ENCODE measurements at regions not wholly inside any gene's neighbourhood (a gene's known extent, or its start where the extent isn't known, plus 50 kb on each side); places are given as distances from the start of the nearest gene placed in this dataset.
"Not testable (repeated sequence)": the region's sequence is repeated elsewhere in the genome, so short reads cannot be mapped to it uniquely, and the experiment has no call there.

DNA sequence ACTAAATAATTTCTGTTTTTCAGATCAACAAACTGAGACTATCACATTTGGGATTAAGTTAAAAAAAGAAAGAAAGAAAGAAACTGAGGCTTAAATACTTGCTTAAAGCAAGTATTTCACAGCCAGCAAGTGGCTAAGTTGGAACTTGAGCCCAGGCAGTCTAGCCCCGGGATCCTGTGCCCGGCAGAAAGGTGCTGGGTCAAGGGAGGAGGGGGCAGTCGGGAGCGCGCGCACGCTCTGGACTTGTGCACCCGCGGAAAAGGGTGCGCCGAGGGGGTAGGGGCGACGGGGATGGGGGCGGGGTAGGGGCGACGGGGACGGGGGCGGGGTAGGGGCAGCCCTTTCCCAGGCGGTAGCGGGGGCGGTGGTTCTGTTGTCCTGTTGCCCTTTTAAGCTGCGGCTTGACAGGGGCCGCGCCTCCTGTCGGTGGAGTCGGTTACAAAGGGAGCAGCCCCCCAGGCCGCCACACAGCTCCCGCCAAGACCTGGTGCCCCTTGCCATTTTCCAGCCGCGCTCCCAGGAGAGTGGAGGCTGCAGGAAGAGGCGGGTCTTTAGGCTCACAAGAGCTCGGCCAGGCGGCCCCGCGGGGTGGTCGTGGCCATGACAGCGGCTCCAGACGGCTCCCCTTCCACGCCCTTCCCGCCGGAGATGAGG is 60.6 kb downstream of the GOLGA8T start:
- not testable (repeated sequence) for ATAC-seq (ENCODE audit: insufficient read depth, low read depth); DNase-seq; H3K4me1 ChIP-seq (ENCODE audit: insufficient read depth, low read length); H3K9ac ChIP-seq (ENCODE audit: low read depth, low read length); H4K20me1 ChIP-seq (ENCODE audit: insufficient read depth, low read length); H3K4me2 ChIP-seq (ENCODE audit: insufficient read depth, low read length); H3K9me3 ChIP-seq (ENCODE audit: insufficient read depth, low read length, severe bottlenecking); H3K27ac ChIP-seq (ENCODE audit: low read length); H3K36me3 ChIP-seq (ENCODE audit: insufficient read depth, low read length); H2AFZ ChIP-seq (ENCODE audit: low read depth, low read length); H3K79me2 ChIP-seq (ENCODE audit: insufficient read depth, low read length); H3K4me3 ChIP-seq (ENCODE audit: low read depth in 1 of 2, low read length in 2 of 2); H3K27me3 ChIP-seq (ENCODE audit: insufficient read depth, low read length, poor library complexity)

DNA sequence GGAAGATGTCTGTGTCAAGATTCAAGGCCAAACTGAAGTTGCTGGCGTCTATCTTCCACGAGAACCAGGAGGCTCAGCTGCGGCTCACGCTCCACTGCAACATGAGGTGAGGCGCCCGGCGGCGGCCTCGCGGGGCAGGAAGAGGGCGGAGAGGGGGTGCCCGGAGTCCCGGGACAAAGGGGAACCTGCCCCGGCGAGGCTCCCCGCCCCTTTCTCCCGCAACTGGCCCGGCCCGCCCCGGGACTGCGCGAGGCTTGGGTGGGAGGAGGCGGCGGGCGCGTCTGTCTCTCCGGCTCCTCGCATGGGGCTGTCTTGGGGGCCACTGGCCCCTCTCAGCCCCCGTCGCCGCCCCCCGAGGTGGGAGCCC is 61.1 kb downstream of the GOLGA8T start:
- not testable (repeated sequence) for H3K36me3 ChIP-seq (ENCODE audit: insufficient read depth, low read length); ATAC-seq (ENCODE audit: insufficient read depth, low read depth); H4K20me1 ChIP-seq (ENCODE audit: insufficient read depth, low read length); H3K4me3 ChIP-seq (ENCODE audit: low read depth in 1 of 2, low read length in 2 of 2); DNase-seq; H2AFZ ChIP-seq (ENCODE audit: low read depth, low read length); H3K4me1 ChIP-seq (ENCODE audit: insufficient read depth, low read length); H3K4me2 ChIP-seq (ENCODE audit: insufficient read depth, low read length); H3K27me3 ChIP-seq (ENCODE audit: insufficient read depth, low read length, poor library complexity); H3K27ac ChIP-seq (ENCODE audit: low read length); H3K9me3 ChIP-seq (ENCODE audit: insufficient read depth, low read length, severe bottlenecking); H3K79me2 ChIP-seq (ENCODE audit: insufficient read depth, low read length); H3K9ac ChIP-seq (ENCODE audit: low read depth, low read length)

DNA sequence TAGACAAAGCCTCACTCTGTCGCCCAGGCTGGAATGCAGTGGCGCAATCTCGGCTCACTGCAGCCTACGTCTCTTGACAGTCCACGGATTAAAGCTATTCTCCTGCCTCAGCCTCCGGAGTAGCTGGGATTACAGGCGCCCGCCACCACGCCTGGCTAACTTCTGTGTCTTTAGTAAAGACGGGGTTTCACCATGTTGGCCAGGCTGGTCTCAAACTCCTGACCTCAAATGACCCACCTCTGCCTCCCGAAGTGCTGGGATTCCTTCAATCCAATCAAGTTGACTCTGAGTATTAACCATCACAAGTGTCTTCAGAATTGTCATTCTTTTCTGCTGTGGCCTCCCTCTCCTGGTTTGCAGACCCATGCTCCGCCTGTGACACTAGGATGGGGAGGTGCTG is 61.9 kb downstream of the GOLGA8T start:
- H3K27ac ChIP-seq (ENCODE audit: low read length); H3K4me3 ChIP-seq (ENCODE audit: low read depth in 1 of 2, low read length in 2 of 2); H3K9me3 ChIP-seq (ENCODE audit: insufficient read depth, low read length, severe bottlenecking); H2AFZ ChIP-seq (ENCODE audit: low read depth, low read length); H3K79me2 ChIP-seq (ENCODE audit: insufficient read depth, low read length); H3K4me1 ChIP-seq (ENCODE audit: insufficient read depth, low read length); H3K9ac ChIP-seq (ENCODE audit: low read depth, low read length); H3K4me2 ChIP-seq (ENCODE audit: insufficient read depth, low read length); ATAC-seq (ENCODE audit: insufficient read depth, low read depth); H3K36me3 ChIP-seq (ENCODE audit: insufficient read depth, low read length); H4K20me1 ChIP-seq (ENCODE audit: insufficient read depth, low read length); H3K27me3 ChIP-seq (ENCODE audit: insufficient read depth, low read length, poor library complexity); DNase-seq: not testable (repeated sequence)

DNA sequence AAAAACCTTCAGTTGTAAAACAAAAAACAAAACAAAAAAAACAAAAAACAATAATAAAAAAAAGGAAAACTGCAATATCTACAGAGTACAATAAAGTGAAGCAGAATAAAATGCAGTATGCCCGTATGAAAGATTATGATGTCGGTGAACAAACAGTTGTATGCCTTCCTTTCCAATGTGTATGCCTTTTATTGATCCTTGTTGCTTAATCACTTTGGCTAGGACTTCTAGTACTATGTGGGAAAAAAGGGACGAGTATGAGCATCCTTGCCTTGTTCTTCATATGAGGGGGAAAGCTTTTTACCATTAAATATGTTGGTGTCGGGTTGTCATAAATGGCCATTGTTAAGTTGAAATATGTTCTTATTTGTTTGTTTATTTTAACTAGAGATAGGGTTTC is 66.7 kb downstream of the GOLGA8T start:
- not testable (repeated sequence) for H3K4me3 ChIP-seq (ENCODE audit: low read depth in 1 of 2, low read length in 2 of 2); H2AFZ ChIP-seq (ENCODE audit: low read depth, low read length); H4K20me1 ChIP-seq (ENCODE audit: insufficient read depth, low read length); H3K79me2 ChIP-seq (ENCODE audit: insufficient read depth, low read length); H3K27ac ChIP-seq (ENCODE audit: low read length); H3K27me3 ChIP-seq (ENCODE audit: insufficient read depth, low read length, poor library complexity); H3K4me2 ChIP-seq (ENCODE audit: insufficient read depth, low read length); H3K36me3 ChIP-seq (ENCODE audit: insufficient read depth, low read length); DNase-seq; H3K9me3 ChIP-seq (ENCODE audit: insufficient read depth, low read length, severe bottlenecking); ATAC-seq (ENCODE audit: insufficient read depth, low read depth); H3K9ac ChIP-seq (ENCODE audit: low read depth, low read length); H3K4me1 ChIP-seq (ENCODE audit: insufficient read depth, low read length)

DNA sequence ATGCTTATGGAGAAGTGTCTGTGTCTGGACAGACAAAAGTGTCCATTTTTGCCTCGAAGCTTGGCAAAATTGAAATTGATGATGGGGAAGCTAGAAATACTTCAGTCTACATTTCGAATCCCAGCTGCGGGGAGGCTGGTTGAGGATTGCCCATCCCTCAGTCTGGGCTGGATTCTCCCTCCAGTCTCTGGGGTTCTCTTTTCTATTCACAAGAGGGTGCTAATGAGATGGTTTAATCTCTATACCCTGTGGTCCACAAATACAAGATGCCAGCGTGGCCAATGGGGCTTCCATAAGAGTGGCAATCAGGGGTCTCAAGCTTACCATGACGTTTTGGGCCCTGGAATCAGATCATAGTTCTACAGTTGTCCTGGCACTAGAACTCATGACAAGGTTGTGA is 78.9 kb downstream of the GOLGA8T start:
- not testable (repeated sequence) for ATAC-seq (ENCODE audit: insufficient read depth, low read depth); H2AFZ ChIP-seq (ENCODE audit: low read depth, low read length); DNase-seq; H3K4me2 ChIP-seq (ENCODE audit: insufficient read depth, low read length); H3K9ac ChIP-seq (ENCODE audit: low read depth, low read length); H4K20me1 ChIP-seq (ENCODE audit: insufficient read depth, low read length); H3K4me1 ChIP-seq (ENCODE audit: insufficient read depth, low read length); H3K79me2 ChIP-seq (ENCODE audit: insufficient read depth, low read length); H3K36me3 ChIP-seq (ENCODE audit: insufficient read depth, low read length); H3K4me3 ChIP-seq (ENCODE audit: low read depth in 1 of 2, low read length in 2 of 2); H3K27ac ChIP-seq (ENCODE audit: low read length); H3K9me3 ChIP-seq (ENCODE audit: insufficient read depth, low read length, severe bottlenecking); H3K27me3 ChIP-seq (ENCODE audit: insufficient read depth, low read length, poor library complexity)

DNA sequence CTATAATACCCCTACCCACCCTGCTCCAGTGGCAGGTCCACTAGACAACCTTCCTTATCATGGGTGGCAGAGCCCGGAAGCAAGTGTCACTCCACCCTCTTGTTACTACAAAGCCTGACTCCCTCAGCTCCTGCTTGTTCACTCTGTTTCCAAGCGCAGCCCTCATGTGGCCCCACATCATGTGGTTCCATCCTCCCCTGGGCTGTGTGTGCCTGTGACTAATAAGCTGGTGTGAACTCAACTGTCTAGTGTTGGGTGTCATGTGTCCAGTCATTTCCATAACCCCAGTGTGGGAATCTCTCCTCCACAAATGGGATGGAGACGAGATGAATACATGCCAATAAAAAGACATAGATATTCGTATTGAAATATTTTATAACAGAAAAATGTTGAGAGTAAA is 87.0 kb downstream of the GOLGA8T start:
- H3K36me3 ChIP-seq (ENCODE audit: insufficient read depth, low read length); H3K27ac ChIP-seq (ENCODE audit: low read length); DNase-seq; H3K79me2 ChIP-seq (ENCODE audit: insufficient read depth, low read length); H3K9ac ChIP-seq (ENCODE audit: low read depth, low read length); H4K20me1 ChIP-seq (ENCODE audit: insufficient read depth, low read length); H3K4me2 ChIP-seq (ENCODE audit: insufficient read depth, low read length); H3K9me3 ChIP-seq (ENCODE audit: insufficient read depth, low read length, severe bottlenecking); H3K4me1 ChIP-seq (ENCODE audit: insufficient read depth, low read length); ATAC-seq (ENCODE audit: insufficient read depth, low read depth); H2AFZ ChIP-seq (ENCODE audit: low read depth, low read length); H3K27me3 ChIP-seq (ENCODE audit: insufficient read depth, low read length, poor library complexity); H3K4me3 ChIP-seq (ENCODE audit: low read depth in 1 of 2, low read length in 2 of 2): not testable (repeated sequence)

DNA sequence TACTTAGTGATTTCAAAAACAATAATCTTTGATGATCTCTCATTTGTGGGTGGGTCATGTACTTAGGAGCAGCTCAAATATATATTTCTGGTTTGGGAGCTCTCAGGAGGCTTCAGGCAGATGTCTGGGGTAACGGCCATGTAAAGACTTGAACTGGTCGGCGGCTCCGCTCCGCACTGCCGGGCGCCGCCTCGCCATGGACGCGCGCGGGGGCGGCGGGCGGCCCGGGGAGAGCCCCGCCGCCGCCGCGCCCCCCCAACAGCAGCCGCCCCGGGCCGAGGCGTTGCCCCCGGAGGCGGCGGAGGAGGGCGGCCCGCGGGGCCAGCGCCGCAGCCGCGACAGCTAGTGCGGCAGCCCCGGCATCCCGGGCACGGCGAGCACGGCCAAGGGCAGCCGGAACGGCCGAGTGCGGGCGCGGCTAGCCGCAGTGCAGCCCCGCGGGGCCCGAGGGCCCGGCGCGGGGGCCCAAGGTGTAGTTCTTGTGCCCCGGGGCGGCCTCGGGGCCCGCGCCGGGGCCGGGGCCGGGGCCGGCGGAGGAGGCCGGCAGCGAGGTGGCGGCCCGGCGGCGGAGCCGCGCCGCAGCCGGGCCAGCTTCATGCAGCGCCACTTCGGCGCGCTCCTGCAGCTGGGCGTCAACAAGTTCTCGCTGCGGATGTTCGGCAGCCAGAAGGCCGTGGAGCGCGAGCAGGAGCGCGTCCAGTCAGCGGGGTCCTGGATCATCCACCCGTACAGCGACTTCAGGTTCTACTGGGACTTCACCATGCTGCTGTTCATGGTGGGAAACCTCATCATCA is 88.1 kb downstream of the GOLGA8T start:
- DNase-seq; H3K9ac ChIP-seq (ENCODE audit: low read depth, low read length); H3K27me3 ChIP-seq (ENCODE audit: insufficient read depth, low read length, poor library complexity); H3K4me2 ChIP-seq (ENCODE audit: insufficient read depth, low read length); H4K20me1 ChIP-seq (ENCODE audit: insufficient read depth, low read length); H3K27ac ChIP-seq (ENCODE audit: low read length); H3K9me3 ChIP-seq (ENCODE audit: insufficient read depth, low read length, severe bottlenecking); H3K79me2 ChIP-seq (ENCODE audit: insufficient read depth, low read length); H3K4me1 ChIP-seq (ENCODE audit: insufficient read depth, low read length); H2AFZ ChIP-seq (ENCODE audit: low read depth, low read length); H3K4me3 ChIP-seq (ENCODE audit: low read depth in 1 of 2, low read length in 2 of 2); H3K36me3 ChIP-seq (ENCODE audit: insufficient read depth, low read length); ATAC-seq (ENCODE audit: insufficient read depth, low read depth): not testable (repeated sequence)

DNA sequence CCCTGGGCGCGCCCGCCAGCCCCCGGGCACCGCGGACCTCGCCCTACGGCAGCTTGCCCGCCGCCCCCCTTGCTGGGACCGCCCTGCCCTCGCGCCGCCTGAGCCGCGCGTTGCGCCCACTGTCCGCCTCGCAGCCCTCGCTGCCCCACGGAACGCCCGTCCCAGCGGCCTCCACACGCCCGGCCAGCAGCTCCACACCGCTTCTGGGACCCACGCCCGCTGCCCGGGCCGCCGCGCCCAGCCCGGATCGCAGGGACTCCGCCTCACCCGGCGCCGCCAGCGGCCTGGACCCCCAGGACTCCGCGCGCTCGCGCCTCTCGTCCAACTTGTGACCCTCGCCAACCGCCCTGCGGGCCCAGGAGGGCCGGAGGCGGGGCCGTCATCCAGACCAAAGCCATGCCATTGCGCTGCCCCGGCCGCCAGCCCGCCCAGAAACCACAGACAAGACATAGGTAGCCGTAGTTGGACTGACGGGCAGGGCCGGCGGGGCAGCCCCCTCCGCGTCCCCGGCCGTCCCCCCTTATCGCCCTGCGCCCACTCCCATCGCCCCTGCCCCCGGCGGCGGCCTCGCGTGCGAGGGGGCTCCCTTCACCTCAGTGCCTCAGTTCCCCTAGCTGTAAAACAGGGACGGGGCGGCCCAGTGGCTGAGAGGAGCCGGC is 90.5 kb downstream of the GOLGA8T start:
- H3K36me3 ChIP-seq (ENCODE audit: insufficient read depth, low read length); DNase-seq; H3K4me2 ChIP-seq (ENCODE audit: insufficient read depth, low read length); H3K27ac ChIP-seq (ENCODE audit: low read length); H3K9ac ChIP-seq (ENCODE audit: low read depth, low read length); H4K20me1 ChIP-seq (ENCODE audit: insufficient read depth, low read length); H3K4me1 ChIP-seq (ENCODE audit: insufficient read depth, low read length); H3K9me3 ChIP-seq (ENCODE audit: insufficient read depth, low read length, severe bottlenecking); H3K79me2 ChIP-seq (ENCODE audit: insufficient read depth, low read length); ATAC-seq (ENCODE audit: insufficient read depth, low read depth); H3K27me3 ChIP-seq (ENCODE audit: insufficient read depth, low read length, poor library complexity); H3K4me3 ChIP-seq (ENCODE audit: low read depth in 1 of 2, low read length in 2 of 2); H2AFZ ChIP-seq (ENCODE audit: low read depth, low read length): not testable (repeated sequence)
